HG02943 (cell line): ENCODE measurements at regions not wholly inside any gene's neighbourhood (a gene's known extent, or its start where the extent isn't known, plus 50 kb on each side); places are given as distances from the start of the nearest gene placed in this dataset.

Experiments
- ATAC-seq: cut with Tn5 transposase; IDR thresholded peaks from one replicate; pipeline ENCODE4 v1.9.1; 2021; ENCODE audit warnings: mild to moderate bottlenecking, low read depth, moderate library complexity; ENCODE audit not compliant: unreplicated experiment

DNA sequence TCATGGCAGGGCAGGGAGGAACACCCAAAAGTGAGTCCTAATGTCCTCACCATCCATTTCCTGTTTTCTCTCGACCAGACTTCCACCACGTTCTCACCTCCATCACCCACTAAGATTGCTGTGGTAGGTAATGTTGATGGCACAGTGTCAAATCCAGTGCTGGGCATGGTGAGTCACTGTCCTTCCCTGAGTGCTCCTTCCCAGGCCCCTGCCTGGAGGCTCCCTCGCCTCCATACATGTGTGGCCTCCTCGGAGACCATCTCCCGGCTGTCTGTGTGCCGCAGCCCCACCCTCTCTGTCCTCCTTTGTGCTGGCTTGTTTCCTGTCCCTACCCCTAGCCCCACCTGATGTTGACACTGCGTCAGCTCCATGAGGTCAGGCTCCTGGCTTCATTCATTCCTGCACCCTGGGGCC lies 177.5 kb downstream of the SYK start:
- no peak for ATAC-seq

DNA sequence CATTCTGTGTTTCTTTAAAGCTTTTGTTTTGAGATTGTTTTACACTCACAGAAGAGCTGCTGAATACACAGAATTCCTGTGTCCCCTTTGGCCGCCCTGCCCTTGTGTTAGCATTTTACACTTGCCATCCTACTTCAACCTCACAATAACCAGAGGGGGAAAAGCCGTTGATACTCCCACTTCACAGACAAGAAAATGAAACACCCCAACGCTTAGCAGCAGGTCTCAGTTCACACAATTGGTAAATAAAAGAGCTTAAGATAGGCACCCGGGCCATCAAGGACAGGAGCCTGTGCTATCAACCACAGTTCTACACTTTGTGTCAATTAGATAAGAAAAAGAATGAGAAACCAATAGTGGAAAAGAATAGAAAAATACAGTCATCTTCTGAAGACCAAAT lies 178.0 kb downstream of the SYK start:
- no peak for ATAC-seq

DNA sequence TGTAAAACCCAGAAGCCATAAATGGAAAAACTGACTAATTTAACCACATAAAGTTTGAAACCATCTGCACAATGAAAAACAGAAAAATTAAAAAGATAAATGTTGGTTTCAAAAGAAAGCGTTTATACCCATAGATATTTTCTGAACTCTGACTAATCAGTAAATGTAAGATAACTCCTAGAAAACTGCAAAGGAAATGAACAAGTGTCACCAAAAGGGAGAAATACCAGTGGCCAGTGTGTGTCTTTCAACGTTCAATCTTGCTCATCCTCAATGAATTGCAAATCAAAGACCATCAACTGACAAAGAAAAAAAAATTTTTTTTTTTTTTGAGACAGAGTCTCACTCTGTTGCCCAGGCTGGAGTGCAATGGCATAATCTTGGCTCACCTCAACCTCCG lies 180.1 kb downstream of the SYK start:
- ATAC-seq, result no peak

DNA sequence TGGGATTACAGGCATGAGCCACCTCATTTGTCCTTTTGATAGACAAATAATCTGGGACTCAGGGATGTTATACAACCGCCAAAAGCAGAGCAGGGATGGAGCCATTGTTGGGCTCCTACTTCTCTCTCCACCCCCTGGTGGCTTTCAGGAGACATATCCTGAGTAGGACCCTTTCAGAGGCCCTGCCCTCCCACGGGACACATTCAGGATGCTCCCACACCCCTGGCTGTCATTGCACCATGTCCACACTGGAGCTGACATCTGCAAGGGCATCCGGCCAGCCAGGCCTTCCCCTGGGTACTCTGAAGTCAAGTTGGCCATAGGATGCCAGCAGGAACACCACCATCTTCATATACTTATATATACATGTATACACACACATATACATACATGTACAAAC lies 181.8 kb downstream of the SYK start:
- ATAC-seq, result no peak

DNA sequence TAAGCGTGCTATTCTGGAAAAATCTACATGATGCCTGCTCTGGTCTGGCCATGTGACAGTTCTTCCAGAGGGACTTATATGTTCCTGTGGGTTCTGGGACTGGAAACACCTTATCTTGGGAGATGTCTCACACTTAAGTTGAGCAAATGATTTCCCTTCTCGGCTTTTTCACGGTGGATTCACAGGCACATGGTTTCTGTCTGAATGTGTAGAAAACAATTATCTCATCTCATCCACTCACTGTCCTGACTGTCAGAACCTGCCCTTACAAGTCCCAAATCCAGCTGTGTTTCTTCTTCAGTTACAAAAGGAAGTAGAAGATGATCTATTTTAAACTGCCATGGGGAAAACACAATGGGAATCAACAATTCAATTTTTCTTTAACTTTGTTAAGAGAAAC lies 184.0 kb downstream of the SYK start:
- ATAC-seq, result no peak

DNA sequence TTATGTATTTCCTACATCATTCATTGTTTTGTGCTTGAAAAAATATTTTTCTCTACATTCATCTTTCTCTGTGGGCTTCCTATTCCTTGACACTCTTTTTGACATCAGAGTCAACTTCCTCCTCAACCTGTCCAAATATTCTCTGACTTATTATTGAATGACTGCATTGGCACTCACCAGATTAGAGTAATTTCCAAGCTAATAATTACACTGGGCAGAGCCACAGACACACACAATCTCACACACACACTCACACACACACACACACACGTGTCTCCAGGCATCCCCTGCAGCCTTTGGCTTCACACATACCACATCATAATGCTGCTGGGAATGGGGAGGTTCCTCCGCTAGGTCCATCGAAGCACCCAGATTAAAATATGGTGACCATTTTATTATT lies 184.5 kb downstream of the SYK start:
- ATAC-seq, result no peak

DNA sequence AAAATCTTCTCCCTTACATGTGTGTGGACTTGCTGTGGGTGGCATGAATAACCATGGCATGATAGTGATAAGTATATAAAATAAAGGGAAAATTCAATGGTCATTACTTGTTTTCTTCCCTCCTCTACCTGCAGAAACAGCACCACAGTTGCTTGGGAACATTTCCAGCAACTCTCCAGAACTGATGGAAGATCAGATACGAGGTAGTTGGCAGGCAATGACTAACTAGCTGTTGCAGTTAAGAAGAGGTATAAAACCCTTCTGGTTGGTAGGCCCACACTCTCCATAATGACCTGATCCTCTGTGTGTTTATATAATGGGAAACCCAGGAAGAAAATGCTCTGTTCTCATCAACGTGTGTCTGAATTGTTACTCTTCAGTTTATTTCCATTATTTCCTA lies 185.9 kb downstream of the SYK start:
- no peak for ATAC-seq

DNA sequence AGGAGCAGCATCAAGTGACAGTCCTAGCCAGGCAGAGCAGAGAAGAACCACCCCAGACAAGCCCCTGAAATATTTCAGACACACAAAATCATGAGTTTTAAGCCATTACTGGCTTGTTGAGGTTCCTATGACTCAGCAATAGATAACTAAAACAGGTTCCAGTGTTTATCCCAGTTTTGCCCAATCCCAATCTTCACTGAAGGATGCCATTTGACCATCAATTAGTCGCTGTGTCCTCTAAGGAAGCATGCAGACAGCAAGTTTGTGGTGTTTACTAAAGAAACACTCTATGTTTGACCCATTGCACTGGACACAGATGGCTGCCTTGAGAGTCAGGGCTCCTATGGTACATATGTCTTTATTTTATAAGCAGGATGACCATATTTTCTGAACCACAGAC lies 186.7 kb downstream of the SYK start:
- ATAC-seq, result no peak

DNA sequence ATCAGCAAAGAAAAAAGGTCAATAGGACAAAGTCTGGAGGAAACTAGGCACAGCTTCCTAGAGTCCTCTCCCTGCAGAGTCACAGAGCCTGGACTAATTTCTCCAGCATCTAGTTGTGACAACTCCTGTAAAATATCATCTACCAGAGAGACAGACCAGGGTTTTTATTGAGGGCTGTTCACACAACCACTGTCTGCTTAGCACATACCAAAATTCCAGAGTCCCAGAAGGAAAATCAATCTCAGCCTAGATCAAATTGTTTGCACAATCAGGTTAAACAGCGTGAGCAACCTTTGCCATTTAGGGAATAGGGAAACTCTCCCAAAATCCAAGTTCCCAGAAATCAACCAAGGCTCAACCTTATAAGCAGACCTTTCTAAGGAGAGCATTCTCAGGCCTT lies 190.3 kb downstream of the SYK start:
- ATAC-seq, result no peak

DNA sequence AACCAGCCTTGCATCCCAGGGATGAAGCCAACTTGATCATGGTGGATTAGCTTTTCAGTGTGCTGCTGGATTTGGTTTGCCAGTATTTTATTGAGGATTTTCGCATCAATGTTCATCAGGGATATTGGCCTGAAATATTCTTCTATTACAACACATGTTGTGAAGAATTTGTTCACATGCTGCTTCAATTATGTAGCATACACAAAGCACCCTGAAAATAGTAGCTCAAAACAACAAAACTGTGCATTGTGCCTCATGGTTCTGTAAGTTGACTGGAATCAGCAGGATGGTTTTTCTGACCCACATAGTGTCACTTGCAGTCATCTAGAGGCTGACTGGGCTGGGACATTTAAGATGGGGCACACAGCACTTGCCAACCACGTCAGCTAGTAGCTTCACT lies 193.9 kb downstream of the SYK start:
- no peak for ATAC-seq

DNA sequence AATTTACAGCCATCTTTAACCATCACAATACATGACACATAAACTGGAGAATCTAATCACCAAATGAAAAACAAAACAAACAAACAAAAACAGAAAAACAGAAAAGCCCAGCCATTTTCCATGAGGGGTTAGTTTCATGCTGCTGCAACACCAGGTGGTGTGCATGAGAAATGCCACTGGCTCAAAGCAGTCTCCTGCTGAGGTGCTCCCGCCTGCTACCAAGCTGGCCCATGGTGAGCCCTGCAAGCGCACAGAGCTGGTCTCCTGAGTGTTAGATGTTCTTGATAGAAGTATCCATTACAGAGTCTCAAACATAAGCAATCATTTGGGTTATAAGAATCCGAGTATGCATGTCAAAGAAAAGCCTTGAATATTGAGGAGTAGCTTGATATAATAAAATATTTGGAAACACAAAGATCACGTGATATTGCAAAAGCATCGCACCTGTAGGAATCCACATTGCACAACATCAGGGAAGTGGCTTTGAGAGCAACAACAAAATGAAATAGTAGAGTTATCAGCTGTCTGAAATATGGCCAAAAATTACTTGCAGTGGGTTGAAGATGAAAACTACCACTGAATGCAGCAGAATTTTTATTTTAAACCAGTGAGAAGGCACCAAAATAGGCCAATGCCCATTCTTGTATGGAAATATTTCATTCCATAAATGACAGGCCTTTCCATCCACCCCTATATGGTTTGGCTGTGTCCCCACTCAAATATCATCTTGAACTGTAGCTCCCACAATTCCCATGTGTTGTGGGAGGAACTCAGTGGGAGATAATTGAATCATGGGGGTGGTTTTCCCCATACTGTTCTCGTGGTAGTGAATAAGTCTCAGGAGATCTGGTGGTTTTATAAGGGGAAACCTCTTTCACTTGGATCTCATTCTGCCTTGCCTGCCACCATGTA lies 194.8 kb downstream of the SYK start:
- ATAC-seq, result no peak

DNA sequence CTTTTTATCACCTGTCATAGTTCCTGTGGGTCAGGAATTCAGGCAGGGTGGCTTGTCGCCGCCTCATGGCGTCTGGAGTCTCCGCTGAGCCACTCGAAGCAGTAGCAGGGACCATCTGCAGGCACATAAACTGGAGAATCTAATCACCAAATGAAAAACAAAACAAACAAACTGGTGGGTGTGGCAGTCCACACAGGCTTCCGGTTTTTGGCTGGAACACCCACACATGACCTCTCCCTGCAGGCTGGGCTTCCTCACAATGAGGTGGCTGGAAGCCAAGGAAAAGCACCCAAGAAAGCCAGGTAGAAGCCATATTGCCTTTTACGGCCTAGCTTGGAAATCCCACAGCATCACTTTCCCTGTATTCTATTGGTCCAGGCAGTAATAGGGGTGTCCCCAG lies 197.0 kb downstream of the SYK start:
- no peak for ATAC-seq

DNA sequence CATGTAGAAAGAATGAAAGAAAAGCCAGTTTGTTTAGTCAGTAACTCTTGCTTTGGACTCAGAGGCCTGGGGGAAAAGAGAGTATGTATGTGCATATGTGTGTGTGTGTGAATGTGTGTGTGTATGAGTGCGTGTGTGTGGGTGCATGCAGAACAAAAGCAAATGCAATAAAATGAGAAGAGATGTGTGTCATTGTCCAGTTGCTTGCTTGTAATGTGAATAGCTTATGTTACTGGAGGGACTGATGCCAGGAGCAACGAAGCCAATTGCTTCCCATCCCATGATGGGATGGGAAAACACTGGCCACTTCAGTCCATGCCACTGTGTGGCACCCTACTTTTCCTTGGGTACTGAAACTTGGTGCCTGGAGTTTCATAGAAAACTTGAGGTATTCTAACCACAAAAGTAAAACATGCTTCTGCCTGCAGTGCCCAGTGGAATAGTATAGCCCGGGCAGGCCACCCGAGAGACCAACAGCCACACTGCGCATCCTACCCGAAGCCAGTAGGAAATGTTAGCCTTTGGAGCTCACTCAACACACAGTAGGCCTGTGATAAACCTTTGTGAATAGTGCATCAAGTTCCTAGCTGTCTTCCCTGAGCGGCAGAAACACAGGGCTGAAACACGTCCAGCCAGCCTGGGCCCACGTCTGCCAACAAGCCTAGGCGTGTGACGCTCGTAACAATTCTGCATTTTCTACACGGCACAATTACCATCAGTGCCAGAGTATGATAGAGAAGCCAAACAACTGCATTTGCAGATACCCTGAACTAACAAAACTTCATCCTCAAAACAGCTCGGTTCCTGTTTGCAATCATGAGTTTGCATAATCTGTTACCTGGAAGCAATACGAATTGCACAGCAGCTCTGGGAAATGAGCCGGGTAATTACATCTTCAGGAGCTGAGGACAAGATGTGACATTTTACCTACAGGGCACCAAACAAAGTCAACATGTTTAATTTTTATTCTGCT lies 198.1 kb downstream of the SYK start:
- ATAC-seq, result no peak

DNA sequence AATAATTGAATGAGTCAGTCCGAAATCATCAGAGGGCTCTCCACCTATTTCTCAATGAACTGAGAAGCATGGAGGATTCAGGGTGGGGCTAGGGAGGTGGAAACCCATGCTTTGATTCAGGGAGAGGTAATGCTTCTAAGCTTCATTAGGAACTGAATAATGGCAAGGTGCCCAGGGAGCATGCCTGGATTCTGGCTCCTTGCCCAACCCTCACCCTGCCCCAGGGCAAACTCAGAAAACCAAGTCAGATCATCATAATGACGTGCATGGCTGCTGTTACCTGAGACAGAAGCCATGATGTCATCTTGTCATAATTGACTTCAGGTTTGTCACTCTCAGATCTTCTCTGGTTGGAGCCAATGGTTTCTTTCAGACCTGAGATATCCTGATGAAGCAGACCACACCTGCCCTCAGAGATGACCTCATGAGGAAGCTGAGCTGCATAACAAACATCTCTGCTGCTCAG lies 199.6 kb downstream of the SYK start:
- ATAC-seq, result no peak

DNA sequence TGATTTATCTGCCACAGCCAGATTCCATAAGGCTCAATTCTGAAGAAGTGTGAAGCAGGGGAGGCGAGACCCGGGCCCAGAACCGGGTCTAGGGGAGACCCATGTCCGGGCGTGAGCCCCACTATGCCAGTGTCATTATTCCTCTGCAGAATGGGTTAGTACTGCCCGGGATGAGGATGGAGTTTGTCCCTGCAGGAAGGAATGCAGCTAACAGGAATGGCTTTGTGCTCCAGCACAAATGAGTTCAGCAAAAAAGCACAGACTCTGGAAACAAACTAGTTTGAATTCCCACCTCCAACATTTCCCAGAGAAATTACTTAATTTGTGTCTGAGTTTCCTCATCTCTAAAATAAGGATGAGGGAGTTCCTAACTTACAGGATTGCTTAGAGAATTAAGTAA lies 202.9 kb downstream of the SYK start:
- no peak for ATAC-seq

DNA sequence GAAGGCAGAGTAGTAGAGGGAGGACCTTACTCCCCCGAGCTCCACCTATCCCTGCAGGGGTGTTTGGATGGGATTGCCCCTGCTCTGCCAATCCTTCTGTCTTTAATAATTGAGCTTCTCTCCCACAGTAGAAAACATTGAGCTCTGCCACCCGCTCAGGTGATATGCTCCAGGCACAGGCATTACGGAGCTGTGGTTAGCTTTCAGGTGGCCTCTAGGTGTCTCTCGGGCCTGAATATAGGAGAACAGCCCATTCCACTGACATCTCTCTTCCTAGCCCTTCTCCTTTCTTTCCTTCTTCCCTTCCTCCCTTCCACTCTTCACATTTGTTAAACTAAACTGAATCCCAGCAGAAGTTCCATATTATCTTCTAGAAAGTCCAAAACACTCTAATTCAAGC lies 203.4 kb downstream of the SYK start:
- ATAC-seq, result no peak

DNA sequence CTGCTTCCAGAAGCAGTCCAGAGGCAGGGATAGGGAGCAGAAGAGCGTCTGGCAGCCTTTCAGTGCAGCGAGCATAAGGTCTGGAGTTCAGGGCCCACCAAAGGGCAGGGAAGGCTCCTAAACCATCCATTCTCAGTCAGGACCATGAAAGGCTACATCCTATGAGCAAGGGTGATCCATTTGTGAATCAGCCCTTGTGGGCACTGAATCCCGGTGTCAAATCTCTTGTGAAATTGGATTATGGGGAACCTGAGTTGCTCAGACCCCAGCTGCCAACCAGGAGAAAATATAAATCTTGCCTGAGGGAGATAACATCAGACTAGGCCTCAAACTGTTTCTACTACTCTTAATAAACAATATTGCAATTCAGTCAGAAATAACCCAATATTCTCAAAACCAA lies 204.4 kb downstream of the SYK start:
- ATAC-seq, result no peak

DNA sequence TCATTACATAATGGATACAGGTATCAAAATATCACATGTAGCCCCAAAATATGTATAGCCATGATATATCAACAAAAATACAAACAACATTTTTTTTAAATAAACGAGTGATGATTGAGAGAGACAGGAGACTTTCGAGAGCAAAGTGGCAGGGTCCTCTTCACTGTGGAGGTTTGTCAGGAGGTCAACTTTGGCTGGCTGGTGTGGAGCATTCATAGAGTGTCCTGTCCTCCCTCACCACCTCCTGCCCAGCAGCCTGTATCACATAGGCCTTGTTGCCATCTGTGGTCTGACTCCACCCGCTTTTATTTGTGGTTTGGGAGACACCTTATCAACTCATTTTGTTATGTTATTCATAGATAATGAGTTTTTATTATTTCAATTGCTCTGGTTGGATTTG lies 206.9 kb downstream of the SYK start:
- ATAC-seq, result no peak

DNA sequence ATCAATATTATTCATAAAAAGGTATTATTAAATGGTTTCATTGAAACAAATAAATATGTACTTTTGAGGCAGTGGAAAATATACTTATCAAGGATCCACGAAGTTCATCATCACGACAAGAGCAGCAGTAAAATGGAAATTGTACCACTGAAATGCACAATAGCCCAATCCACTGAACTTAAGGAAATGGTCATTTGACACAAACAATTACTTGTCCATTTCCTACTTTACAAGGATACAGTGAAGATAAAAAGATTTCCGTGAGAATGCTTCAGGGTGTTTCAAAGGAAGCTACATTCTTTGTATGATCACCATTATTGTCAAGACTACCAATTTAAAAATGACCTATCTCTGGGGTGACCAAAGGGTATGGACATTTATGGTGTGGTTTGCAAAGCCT lies 210.3 kb downstream of the SYK start:
- no peak for ATAC-seq

DNA sequence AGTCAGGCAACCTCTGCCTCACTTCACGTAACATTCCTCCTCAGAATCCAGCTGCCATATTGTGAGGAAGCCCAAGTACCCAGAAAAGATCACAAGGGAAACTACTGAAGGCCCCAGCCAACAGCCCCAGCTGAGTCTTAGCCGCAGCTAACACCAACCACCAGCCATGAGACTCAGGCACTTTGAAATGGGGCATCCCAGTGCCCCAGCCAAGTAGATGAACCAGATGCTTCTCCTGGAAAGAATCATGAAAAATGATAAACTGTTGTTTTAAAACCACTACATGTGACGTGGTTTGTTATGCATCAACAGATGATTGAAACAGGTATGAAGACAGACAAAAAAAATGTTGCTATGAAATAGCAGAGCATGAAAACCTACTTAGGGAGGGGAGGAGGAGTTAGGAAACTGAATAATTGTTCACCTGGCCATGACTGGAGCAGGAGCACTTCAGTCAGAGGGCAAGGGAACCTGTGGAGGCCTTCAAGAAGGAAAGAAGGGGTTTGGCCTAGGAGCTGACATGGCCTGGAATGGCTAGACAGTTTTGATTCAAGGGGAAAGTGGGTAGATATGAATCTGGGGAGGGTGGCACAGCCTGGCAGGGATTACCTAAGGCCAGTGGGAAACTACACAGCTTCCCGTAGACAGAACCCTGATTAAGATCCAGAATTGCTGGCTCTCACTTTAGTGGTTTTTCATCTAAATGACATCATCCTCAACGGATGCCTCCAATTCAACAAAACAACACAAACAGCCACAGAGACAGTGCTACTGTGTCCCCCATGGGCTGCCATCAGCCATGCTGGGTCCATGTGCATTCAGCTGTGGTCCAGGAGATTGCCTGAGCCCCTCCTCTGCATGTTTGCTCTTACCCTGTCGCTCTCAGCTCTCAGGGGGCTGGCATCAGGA lies 211.6 kb downstream of the SYK start:
- no peak for ATAC-seq
